ENCODE measurements at regions not wholly inside any gene's neighbourhood (a gene's known extent, or its start where the extent isn't known, plus 50 kb on each side); places are given as distances from the start of the nearest gene placed in this dataset.

- Histone ChIP-seq H2AFZ (ENCODE audit: low read depth, low read length) (no peak overlapping the region), H3K4me1 (ENCODE audit: insufficient read depth, low read length) (no peaks in the 10 kb centered on the region), H3K36me3 (ENCODE audit: insufficient read depth, low read length) (no peaks in the 10 kb centered on the region), H3K27me3 (ENCODE audit: insufficient read depth, low read length) (no peaks in the 10 kb centered on the region), H3K9me3 (ENCODE audit: low read length) (no peaks in the 10 kb centered on the region), H3K4me3 (ENCODE audit: low read length) (no peak overlapping the region)
Observed at GRCh38 chr14:25136811-25137210, 86.9 kb upstream of the STXBP6 start.

DNA sequence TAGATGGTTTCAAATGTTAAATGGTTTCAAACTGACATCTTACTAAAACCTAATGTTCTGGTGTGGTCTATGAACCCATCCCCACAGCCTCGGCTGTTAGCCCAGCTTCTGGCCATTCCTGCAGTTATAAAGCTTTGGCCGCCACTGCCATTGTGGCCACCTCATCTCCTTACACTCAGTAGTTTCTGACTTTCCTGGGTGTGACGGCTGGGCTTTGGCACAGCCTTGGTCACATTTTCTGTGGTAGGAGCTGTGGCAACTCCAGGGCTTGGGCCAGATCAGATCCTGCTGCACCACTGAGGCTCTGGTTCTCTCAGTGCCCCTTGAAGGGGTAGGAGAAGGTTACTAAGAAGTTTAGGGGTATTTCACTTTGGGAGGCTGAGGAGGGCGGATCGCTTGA, 84.2 kb upstream of the STXBP6 start:
- H2AFZ ChIP-seq (ENCODE audit: low read depth, low read length) = no peak overlapping the region
- H3K4me1 ChIP-seq (ENCODE audit: insufficient read depth, low read length) = no peaks in the 10 kb centered on the region
- no peaks in the 10 kb centered on the region for H3K27me3 ChIP-seq (ENCODE audit: insufficient read depth, low read length)
- H3K36me3 ChIP-seq (ENCODE audit: insufficient read depth, low read length) = no peaks in the 10 kb centered on the region
- no peak overlapping the region for H3K4me3 ChIP-seq (ENCODE audit: low read length)
- H3K9me3 ChIP-seq (ENCODE audit: low read length) = no peaks in the 10 kb centered on the region

GRCh38 chr14:25132732-25133422, 82.9 kb upstream of the STXBP6 start:
- Histone ChIP-seq H3K4me1 (ENCODE audit: insufficient read depth, low read length) (no peaks in the 10 kb centered on the region), H3K4me3 (ENCODE audit: low read length) (no peak overlapping the region), H3K27me3 (ENCODE audit: insufficient read depth, low read length) (no peaks in the 10 kb centered on the region), H3K9me3 (ENCODE audit: low read length) (no peaks in the 10 kb centered on the region), H3K36me3 (ENCODE audit: insufficient read depth, low read length) (no peaks in the 10 kb centered on the region), H2AFZ (ENCODE audit: low read depth, low read length) (no peak overlapping the region)

- Histone ChIP-seq H2AFZ (ENCODE audit: low read depth, low read length) (no peak overlapping the region), H3K9me3 (ENCODE audit: low read length) (no peaks in the 10 kb centered on the region), H3K36me3 (ENCODE audit: insufficient read depth, low read length) (no peaks in the 10 kb centered on the region), H3K27me3 (ENCODE audit: insufficient read depth, low read length) (no peaks in the 10 kb centered on the region), H3K4me1 (ENCODE audit: insufficient read depth, low read length) (no peaks in the 10 kb centered on the region), H3K4me3 (ENCODE audit: low read length) (no peak overlapping the region)
Observed at GRCh38 chr14:25132094-25132493, 82.1 kb upstream of the STXBP6 start.

DNA sequence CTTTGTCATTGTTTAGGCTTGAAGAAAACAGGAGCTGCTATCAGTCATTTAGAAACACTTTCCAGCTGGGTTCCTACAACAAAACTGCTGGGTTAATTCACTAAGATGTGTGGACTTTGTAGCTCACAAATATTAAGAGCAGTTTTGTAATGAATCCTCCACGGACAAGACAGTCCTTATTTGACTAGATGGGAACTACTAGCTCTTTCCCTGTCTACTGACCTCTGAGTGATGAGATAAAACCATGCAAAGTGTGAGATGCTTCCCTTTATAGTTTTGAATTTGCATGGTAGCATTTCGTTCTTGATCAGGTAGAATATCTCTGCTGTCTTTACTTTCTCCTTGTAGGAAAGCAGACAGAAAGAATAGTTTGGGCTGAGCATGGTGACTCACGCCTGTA, 72.9 kb upstream of the STXBP6 start:
- H3K9me3 ChIP-seq (ENCODE audit: low read length) = no peaks in the 10 kb centered on the region
- no peaks in the 10 kb centered on the region for H3K36me3 ChIP-seq (ENCODE audit: insufficient read depth, low read length)
- no peaks in the 10 kb centered on the region for H3K4me1 ChIP-seq (ENCODE audit: insufficient read depth, low read length)
- no peak overlapping the region for H2AFZ ChIP-seq (ENCODE audit: low read depth, low read length)
- H3K27me3 ChIP-seq (ENCODE audit: insufficient read depth, low read length) = no peaks in the 10 kb centered on the region
- no peak overlapping the region for H3K4me3 ChIP-seq (ENCODE audit: low read length)

GRCh38 chr14:25122211-25122610, 72.3 kb upstream of the STXBP6 start:
- H2AFZ ChIP-seq (ENCODE audit: low read depth, low read length) = no peak overlapping the region
- no peak overlapping the region for H3K4me3 ChIP-seq (ENCODE audit: low read length)
- no peaks in the 10 kb centered on the region for H3K4me1 ChIP-seq (ENCODE audit: insufficient read depth, low read length)
- no peaks in the 10 kb centered on the region for H3K27me3 ChIP-seq (ENCODE audit: insufficient read depth, low read length)
- no peaks in the 10 kb centered on the region for H3K9me3 ChIP-seq (ENCODE audit: low read length)
- no peaks in the 10 kb centered on the region for H3K36me3 ChIP-seq (ENCODE audit: insufficient read depth, low read length)

GRCh38 chr14:25121337-25122129, 71.6 kb upstream of the STXBP6 start:
- Histone ChIP-seq H3K4me3 (ENCODE audit: low read length) (no peak overlapping the region), H2AFZ (ENCODE audit: low read depth, low read length) (no peak overlapping the region), H3K27me3 (ENCODE audit: insufficient read depth, low read length) (no peaks in the 10 kb centered on the region), H3K36me3 (ENCODE audit: insufficient read depth, low read length) (no peaks in the 10 kb centered on the region), H3K4me1 (ENCODE audit: insufficient read depth, low read length) (no peaks in the 10 kb centered on the region), H3K9me3 (ENCODE audit: low read length) (no peaks in the 10 kb centered on the region)

- Histone ChIP-seq H3K27me3 (ENCODE audit: insufficient read depth, low read length) (no peaks in the 10 kb centered on the region), H2AFZ (ENCODE audit: low read depth, low read length) (no peak overlapping the region), H3K9me3 (ENCODE audit: low read length) (no peaks in the 10 kb centered on the region), H3K4me3 (ENCODE audit: low read length) (no peak overlapping the region), H3K4me1 (ENCODE audit: insufficient read depth, low read length) (no peaks in the 10 kb centered on the region), H3K36me3 (ENCODE audit: insufficient read depth, low read length) (no peaks in the 10 kb centered on the region)
Observed at GRCh38 chr14:25120261-25120660, 70.3 kb upstream of the STXBP6 start.

GRCh38 chr14:25118671-25119070, 68.7 kb upstream of the STXBP6 start:
- no peaks in the 10 kb centered on the region for H3K4me1 ChIP-seq (ENCODE audit: insufficient read depth, low read length)
- no peaks in the 10 kb centered on the region for H3K36me3 ChIP-seq (ENCODE audit: insufficient read depth, low read length)
- no peaks in the 10 kb centered on the region for H3K27me3 ChIP-seq (ENCODE audit: insufficient read depth, low read length)
- H3K9me3 ChIP-seq (ENCODE audit: low read length) = no peaks in the 10 kb centered on the region
- no peak overlapping the region for H3K4me3 ChIP-seq (ENCODE audit: low read length)
- no peak overlapping the region for H2AFZ ChIP-seq (ENCODE audit: low read depth, low read length)

DNA sequence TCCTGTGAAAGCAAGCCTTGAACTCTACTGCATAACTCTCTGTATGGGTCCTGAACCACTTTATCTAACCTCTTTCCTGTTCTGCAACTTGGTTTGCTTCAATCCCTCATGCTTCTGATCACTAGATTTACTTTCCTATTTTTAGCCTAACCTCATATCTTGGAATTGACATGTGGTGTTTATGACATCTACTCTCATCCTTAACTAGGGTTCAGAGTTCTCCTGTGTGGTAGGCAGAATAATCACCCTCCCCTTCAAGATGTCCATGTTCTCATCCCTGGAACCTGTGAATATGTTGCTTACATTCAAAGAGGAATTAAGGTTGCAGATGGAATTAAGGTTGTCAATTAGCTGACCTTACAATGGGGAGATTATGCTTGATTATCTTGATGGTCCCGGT, 67.4 kb upstream of the STXBP6 start:
- H3K9me3 ChIP-seq (ENCODE audit: low read length) = no peaks in the 10 kb centered on the region
- H3K27me3 ChIP-seq (ENCODE audit: insufficient read depth, low read length) = no peaks in the 10 kb centered on the region
- no peak overlapping the region for H2AFZ ChIP-seq (ENCODE audit: low read depth, low read length)
- no peaks in the 10 kb centered on the region for H3K4me1 ChIP-seq (ENCODE audit: insufficient read depth, low read length)
- no peak overlapping the region for H3K4me3 ChIP-seq (ENCODE audit: low read length)
- no peaks in the 10 kb centered on the region for H3K36me3 ChIP-seq (ENCODE audit: insufficient read depth, low read length)

- Histone ChIP-seq H2AFZ (ENCODE audit: low read depth, low read length) (no peak overlapping the region), H3K27me3 (ENCODE audit: insufficient read depth, low read length) (no peaks in the 10 kb centered on the region), H3K9me3 (ENCODE audit: low read length) (no peaks in the 10 kb centered on the region), H3K36me3 (ENCODE audit: insufficient read depth, low read length) (no peaks in the 10 kb centered on the region), H3K4me3 (ENCODE audit: low read length) (no peak overlapping the region), H3K4me1 (ENCODE audit: insufficient read depth, low read length) (no peaks in the 10 kb centered on the region)
Observed at GRCh38 chr14:25116607-25117006, 66.7 kb upstream of the STXBP6 start.

- H3K27me3 ChIP-seq (ENCODE audit: insufficient read depth, low read length) = no peaks in the 10 kb centered on the region
- no peak overlapping the region for H2AFZ ChIP-seq (ENCODE audit: low read depth, low read length)
- H3K36me3 ChIP-seq (ENCODE audit: insufficient read depth, low read length) = no peaks in the 10 kb centered on the region
Observed at GRCh38 chr14:25113394-25113793, 63.4 kb upstream of the STXBP6 start.

GRCh38 chr14:25111061-25111601, 61.2 kb upstream of the STXBP6 start:
- Histone ChIP-seq H3K4me1 (ENCODE audit: insufficient read depth, low read length) (no peaks in the 10 kb centered on the region), H3K9me3 (ENCODE audit: low read length) (no peaks in the 10 kb centered on the region), H3K4me3 (ENCODE audit: low read length) (no peak overlapping the region), H3K27me3 (ENCODE audit: insufficient read depth, low read length) (no peaks in the 10 kb centered on the region), H2AFZ (ENCODE audit: low read depth, low read length) (no peak overlapping the region), H3K36me3 (ENCODE audit: insufficient read depth, low read length) (no peaks in the 10 kb centered on the region)

More at GRCh38 chr14:25113394-25113793, 63.4 kb upstream of the STXBP6 start:
- Histone ChIP-seq H3K4me1 (ENCODE audit: insufficient read depth, low read length) (no peaks in the 10 kb centered on the region), H3K4me3 (ENCODE audit: low read length) (no peak overlapping the region), H3K9me3 (ENCODE audit: low read length) (no peaks in the 10 kb centered on the region)

All from neuron (in vitro differentiated cells).